ENCODE measurements at regions not wholly inside any gene's neighbourhood (a gene's known extent, or its start where the extent isn't known, plus 50 kb on each side); places are given as distances from the start of the nearest gene placed in this dataset.

GRCh38 chr12:114218136-114218535 is 187.8 kb downstream of the TBX5 start:
- TF ChIP-seq POLR2A (IDR thresholded peaks at IDR 0.05; ENCODE audit: low read length) (no peak), GATA1 (IDR thresholded peaks at IDR 0.05; ENCODE audit: low read depth, low read length) (no peak)
